Posterior cingulate gyrus (tissue), 11 donors: ENCODE measurements at regions not wholly inside any gene's neighbourhood (a gene's known extent, or its start where the extent isn't known, plus 50 kb on each side); places are given as distances from the start of the nearest gene placed in this dataset.
"Not testable (repeated sequence)": the region's sequence is repeated elsewhere in the genome, so short reads cannot be mapped to it uniquely, and the experiment has no call there.

Experiments
- DNase-seq, 10 donors: peaks; one replicate each; pipeline versions ENCODE4 v3.0.0 to v3.0.0-alpha.2; 2020 to 2021; ENCODE audit warnings: mixed read lengths in 3 of 10
- intact Hi-C: fragments of 100-400 bp; cut with DNase I; formaldehyde crosslinking; loops from one replicate; pipeline ENCODE4 v1.15.1; 2023

DNA sequence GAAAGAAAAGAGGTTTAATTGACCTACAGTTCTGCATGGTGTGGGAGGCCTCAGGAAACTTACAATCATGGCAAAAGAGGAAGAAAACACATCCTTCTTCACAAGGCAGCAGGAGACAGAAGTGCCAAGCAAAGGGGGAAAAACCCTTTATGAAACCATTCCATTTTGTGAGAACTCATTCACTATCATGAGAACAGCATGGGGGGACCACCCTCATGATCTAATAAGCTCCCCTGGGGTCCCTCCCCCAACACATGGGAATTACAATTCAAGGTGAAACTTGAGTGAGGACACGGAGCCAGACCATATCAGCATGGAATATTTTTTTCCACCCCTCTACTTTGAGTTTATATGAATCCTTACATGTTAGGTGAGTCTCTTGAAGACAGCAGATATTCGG, 173.7 kb downstream of the PHF2 start:
- no peak for DNase-seq
- intact Hi-C loops, result no loop called here

DNA sequence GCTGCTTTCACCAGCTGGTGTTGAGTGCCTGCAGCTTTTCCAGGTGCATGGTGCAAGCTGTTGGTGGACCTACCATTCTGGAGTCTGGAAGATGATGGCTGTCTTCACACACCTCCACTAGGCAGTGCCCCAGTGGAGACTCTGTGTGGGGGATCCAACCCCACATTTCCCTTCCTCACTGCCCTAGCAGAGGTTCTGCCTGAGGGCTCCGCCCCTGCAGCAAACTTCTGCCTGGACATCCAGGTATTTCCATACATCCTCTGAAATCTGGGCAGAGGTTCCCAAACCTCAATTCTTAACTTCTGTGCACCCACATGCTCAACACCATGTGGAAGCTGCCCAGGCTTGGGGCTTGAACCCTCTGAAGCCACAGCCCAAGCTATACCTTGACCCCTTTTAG, 172.4 kb downstream of the PHF2 start:
- intact Hi-C loops, result loop anchor here (2.0 kb wide), 1 partner anchor 54 kb away; no protein-coding TSS in a partner anchor
- DNase-seq, result not testable (repeated sequence)

DNA sequence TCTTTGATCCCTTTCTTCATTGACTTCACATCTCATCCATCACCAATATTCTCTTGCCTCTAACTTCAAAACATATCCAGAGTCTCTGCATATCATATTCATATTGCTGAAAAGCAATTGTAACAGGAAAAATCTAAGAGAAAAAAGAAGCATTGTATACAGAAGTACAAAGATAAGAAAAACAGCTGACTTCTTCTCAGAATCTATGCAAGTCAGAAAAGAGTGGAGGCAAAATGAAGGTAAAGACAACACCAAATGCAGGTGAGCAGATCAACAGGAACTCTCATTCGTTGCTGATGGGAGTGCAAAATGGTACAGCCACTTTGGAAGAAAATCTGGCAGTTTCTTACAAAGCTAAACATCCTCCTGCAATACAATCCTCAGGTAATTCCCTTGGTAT, 155.6 kb downstream of the PHF2 start:
- intact Hi-C loops, result no loop called here
- no peak for DNase-seq

DNA sequence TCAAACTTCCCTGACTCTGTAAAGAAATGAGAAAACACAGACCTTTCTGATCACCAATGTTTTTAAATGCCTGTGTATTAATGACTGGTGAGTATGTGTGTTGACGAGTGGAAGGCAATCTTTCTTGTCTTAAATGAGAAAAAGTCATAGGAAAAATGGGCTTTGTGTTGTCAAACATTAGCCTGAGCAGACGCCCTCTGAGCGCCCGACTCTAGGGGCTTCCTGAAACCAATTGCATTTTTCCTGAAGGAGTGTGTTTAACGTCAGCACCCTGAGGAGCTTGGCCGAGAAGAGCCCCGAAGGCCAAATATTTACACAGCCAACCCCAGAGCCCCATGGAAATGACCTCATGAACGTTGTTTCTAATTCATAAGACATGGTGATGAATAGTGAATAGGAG, 154.3 kb downstream of the PHF2 start:
- intact Hi-C loops, result no loop called here
- DNase-seq, result no peak

DNA sequence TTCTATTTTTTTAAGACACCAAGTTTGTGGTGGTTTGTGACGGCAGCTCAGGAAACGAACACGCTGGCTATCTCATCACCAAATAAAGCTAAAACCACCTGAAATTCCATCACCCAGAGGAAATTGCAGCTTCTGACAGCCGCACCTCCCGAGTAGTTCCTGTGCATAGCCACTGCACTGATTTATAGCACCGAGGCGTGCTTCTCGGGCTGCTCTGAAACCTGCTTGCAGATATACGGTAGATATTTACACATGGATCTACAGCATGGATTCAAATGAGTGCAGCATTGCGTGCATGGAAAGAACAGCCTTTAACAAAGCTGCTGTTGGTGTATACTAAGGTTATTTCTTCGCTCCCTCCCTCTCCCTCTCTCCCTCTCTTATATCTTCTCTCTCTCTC, 153.8 kb downstream of the PHF2 start:
- intact Hi-C loops, result no loop called here

More for the DNA sequence above, 153.8 kb downstream of the PHF2 start:
- no peak for DNase-seq
